ENCODE measurements at regions not wholly inside any gene's neighbourhood (a gene's known extent, or its start where the extent isn't known, plus 50 kb on each side); places are given as distances from the start of the nearest gene placed in this dataset.

- TF ChIP-seq POLR2A (IDR thresholded peaks at IDR 0.05; ENCODE audit: low read depth, low read length), result no peak
- TF ChIP-seq TAF1 (IDR thresholded peaks at IDR 0.05; ENCODE audit: low read depth, low read length), result no peak
- TF ChIP-seq PAX5 (IDR thresholded peaks at IDR 0.05; ENCODE audit: insufficient read depth, low read length, severe bottlenecking), result no peak
- no peak for TF ChIP-seq POLR2AphosphoS5 (IDR thresholded peaks at IDR 0.05; ENCODE audit: low read depth, low read length)
- TF ChIP-seq SPI1 (IDR thresholded peaks at IDR 0.05; ENCODE audit: low read depth, low read length), result no peak
- TF ChIP-seq POU2F2 (IDR thresholded peaks at IDR 0.05; ENCODE audit: low read depth, low read length), result no peak
Measured at GRCh38 chr18:67726882-67727281, 210.4 kb upstream of the DSEL start.

Data from GM12891 (cell line).